Parathyroid adenoma (tissue), 2 donors: ENCODE measurements at regions not wholly inside any gene's neighbourhood (a gene's known extent, or its start where the extent isn't known, plus 50 kb on each side); places are given as distances from the start of the nearest gene placed in this dataset.

Experiments used
- H2AFZ ChIP-seq: fragments of 300-600 bp; sonication (generic); one replicate; pipeline ENCODE4 v1.7.0; 2017; ENCODE audit warnings: antibody characterized with exemption, mild to moderate bottlenecking
- H3K27ac ChIP-seq: fragments of 300-600 bp; sonication (generic); one replicate; pipeline ENCODE4 v1.7.0; 2017
- H3K27me3 ChIP-seq: fragments of 300-600 bp; sonication (generic); one replicate; pipeline ENCODE4 v1.7.0; 2017; ENCODE audit warnings: low read length; ENCODE audit not compliant: control insufficient read depth, insufficient read depth
- H3K36me3 ChIP-seq: fragments of 300-600 bp; sonication (generic); one replicate; pipeline ENCODE4 v1.7.0; 2017; ENCODE audit warnings: low read length; ENCODE audit not compliant: control insufficient read depth, insufficient read depth
- H3K4me1 ChIP-seq: fragments of 300-600 bp; sonication (generic); one replicate; pipeline ENCODE4 v1.7.0; 2017; ENCODE audit warnings: control low read depth
- H3K4me2 ChIP-seq: fragments of 300-600 bp; sonication (generic); one replicate; pipeline ENCODE4 v1.7.0; 2017; ENCODE audit warnings: low read length
- H3K4me3 ChIP-seq: fragments of 300-600 bp; sonication (generic); one replicate; pipeline ENCODE4 v1.7.0; 2017; ENCODE audit warnings: low read depth, low read length
- H3K79me2 ChIP-seq: fragments of 300-600 bp; sonication (generic); one replicate; pipeline ENCODE4 v1.7.0; 2017; ENCODE audit warnings: control low read depth
- H3K9ac ChIP-seq: fragments of 300-600 bp; sonication (generic); one replicate; pipeline ENCODE4 v1.7.0; 2017; ENCODE audit warnings: mild to moderate bottlenecking
- H3K9me3 ChIP-seq: fragments of 300-600 bp; sonication (generic); one replicate; pipeline ENCODE4 v1.7.0; 2017; ENCODE audit warnings: low read length; ENCODE audit not compliant: control insufficient read depth
- TF ChIP-seq, protein P1 (sequence below): fragments of 300-600 bp; sonication (generic); IDR thresholded peaks from one replicate; pipeline ENCODE4 v1.7.0; 2017; ENCODE audit warnings: antibody characterized with exemption, mild to moderate bottlenecking
- donor health status: primary hyperparathyroidism.

DNA sequence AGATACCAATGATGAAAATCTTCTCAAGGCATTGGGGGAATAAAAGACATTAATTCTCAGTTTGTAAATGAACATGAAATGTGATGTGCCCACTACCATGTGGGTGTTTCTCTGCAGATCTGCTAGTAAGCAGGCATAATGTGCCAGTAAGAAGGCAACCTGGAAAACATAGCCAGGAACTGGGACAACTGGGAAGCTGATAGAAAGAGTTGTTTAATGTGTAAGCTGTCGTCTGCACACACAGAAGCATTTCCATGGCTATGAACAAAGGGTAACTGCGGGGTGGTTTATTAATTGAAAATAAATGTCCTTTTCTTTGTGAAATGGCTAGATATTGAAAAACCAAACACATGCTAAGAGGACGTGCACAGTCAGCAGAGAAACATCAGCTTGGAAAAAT, 52.0 kb downstream of the ZC3H11B start:
- Histone ChIP-seq H3K9me3 (no peaks in the 10 kb centered on the region), H3K27me3 (no peaks in the 10 kb centered on the region), H3K9ac (no peak overlapping the region), H2AFZ (no peak overlapping the region), H3K4me2 (no peak overlapping the region), H3K36me3 (no peaks in the 10 kb centered on the region), H3K79me2 (no peaks in the 10 kb centered on the region), H3K4me3 (no peak overlapping the region), H3K4me1 (no peaks in the 10 kb centered on the region), H3K27ac (no peak overlapping the region)
- TF ChIP-seq, protein P1, sequence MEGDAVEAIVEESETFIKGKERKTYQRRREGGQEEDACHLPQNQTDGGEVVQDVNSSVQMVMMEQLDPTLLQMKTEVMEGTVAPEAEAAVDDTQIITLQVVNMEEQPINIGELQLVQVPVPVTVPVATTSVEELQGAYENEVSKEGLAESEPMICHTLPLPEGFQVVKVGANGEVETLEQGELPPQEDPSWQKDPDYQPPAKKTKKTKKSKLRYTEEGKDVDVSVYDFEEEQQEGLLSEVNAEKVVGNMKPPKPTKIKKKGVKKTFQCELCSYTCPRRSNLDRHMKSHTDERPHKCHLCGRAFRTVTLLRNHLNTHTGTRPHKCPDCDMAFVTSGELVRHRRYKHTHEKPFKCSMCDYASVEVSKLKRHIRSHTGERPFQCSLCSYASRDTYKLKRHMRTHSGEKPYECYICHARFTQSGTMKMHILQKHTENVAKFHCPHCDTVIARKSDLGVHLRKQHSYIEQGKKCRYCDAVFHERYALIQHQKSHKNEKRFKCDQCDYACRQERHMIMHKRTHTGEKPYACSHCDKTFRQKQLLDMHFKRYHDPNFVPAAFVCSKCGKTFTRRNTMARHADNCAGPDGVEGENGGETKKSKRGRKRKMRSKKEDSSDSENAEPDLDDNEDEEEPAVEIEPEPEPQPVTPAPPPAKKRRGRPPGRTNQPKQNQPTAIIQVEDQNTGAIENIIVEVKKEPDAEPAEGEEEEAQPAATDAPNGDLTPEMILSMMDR, result no peak

DNA sequence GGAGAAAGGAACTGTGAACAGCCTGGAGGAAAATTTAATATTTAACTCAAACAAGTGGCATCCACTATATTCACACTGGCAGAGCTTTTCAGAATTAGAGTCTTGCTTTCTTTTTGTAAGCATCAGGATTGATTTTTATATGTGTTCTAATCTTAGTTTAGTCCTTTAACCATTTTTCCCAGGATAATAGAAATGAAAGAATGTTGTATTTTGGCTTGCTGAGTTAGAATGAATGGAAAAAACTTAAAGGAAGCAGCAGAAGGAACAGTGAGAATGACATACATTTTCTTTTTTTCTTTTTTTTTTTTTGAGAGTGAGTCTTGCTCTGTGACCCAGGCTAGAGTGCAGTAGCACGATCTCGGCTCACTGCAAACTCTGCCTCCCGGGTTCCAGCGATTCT, 53.0 kb downstream of the ZC3H11B start:
- H3K9ac ChIP-seq, result no peak overlapping the region
- TF ChIP-seq, protein P1, result no peak
- no peak overlapping the region for H3K4me2 ChIP-seq
- no peak overlapping the region for H2AFZ ChIP-seq
- H3K9me3 ChIP-seq, result no peaks in the 10 kb centered on the region
- H3K27ac ChIP-seq, result no peak overlapping the region
- H3K4me1 ChIP-seq, result no peaks in the 10 kb centered on the region
- no peaks in the 10 kb centered on the region for H3K36me3 ChIP-seq
- H3K4me3 ChIP-seq, result no peak overlapping the region
- no peaks in the 10 kb centered on the region for H3K79me2 ChIP-seq
- H3K27me3 ChIP-seq, result no peaks in the 10 kb centered on the region

DNA sequence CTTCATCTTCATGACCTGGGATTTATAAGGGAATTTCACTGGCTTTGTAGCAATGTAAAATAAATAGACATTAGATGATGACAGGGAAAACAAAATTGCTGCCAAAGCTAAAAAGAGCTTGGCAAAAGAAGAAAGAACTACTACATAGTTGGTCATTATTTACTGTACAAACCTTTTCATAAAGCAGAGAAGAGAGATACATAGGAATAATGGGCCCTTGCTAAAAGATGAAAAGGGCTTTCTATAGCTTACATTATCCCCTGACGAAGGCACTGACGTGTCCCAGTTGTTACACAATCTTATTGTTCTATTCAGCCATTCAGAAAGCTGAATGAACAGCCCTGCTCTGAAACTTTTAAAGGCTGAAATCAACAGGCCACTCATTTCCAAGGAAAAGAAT, 57.1 kb downstream of the ZC3H11B start:
- Histone ChIP-seq H2AFZ (no peak overlapping the region), H3K9ac (no peak overlapping the region), H3K36me3 (no peaks in the 10 kb centered on the region), H3K4me3 (no peak overlapping the region), H3K27me3 (no peaks in the 10 kb centered on the region), H3K79me2 (no peaks in the 10 kb centered on the region), H3K27ac (no peak overlapping the region), H3K4me2 (no peak overlapping the region), H3K9me3 (no peaks in the 10 kb centered on the region), H3K4me1 (no peaks in the 10 kb centered on the region)
- TF ChIP-seq, protein P1, result no peak

DNA sequence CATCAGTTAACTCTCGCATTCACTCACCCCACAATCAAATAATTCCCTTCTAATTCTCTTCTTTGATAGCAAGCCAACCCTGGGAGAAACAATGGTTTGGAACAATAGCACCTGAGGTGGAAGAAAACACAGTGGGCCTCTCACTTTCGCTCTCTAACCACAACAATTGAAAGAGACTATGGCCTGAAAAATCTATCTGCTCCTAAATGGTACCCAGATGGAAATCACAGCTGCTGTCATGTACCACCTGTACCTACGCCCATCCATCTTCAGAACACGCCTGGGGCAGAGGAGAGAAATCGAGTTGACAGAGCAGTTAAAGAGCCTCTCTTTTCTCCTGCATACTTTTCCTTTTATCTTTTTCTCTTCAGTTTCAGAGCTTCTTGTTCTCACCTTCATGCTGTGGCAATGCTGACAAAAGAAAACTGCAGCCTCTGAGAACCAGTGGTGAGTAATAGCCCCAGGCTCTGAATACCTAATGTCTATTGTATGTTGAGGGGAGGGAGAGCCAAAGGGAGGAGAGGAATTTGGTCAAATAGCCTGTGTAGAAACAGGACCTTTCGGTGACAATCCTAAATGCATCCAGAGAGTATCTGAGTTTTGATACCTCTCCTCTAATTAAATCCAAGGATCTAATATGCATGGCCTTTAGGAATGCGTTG, 57.7 kb downstream of the ZC3H11B start:
- no peaks in the 10 kb centered on the region for H3K79me2 ChIP-seq
- H3K27ac ChIP-seq, result no peak overlapping the region
- no peak overlapping the region for H3K4me3 ChIP-seq
- no peak overlapping the region for H2AFZ ChIP-seq
- no peaks in the 10 kb centered on the region for H3K9me3 ChIP-seq
- no peaks in the 10 kb centered on the region for H3K27me3 ChIP-seq
- TF ChIP-seq, protein P1, result no peak
- no peak overlapping the region for H3K9ac ChIP-seq
- H3K4me2 ChIP-seq, result no peak overlapping the region
- no peaks in the 10 kb centered on the region for H3K36me3 ChIP-seq
- no peaks in the 10 kb centered on the region for H3K4me1 ChIP-seq

DNA sequence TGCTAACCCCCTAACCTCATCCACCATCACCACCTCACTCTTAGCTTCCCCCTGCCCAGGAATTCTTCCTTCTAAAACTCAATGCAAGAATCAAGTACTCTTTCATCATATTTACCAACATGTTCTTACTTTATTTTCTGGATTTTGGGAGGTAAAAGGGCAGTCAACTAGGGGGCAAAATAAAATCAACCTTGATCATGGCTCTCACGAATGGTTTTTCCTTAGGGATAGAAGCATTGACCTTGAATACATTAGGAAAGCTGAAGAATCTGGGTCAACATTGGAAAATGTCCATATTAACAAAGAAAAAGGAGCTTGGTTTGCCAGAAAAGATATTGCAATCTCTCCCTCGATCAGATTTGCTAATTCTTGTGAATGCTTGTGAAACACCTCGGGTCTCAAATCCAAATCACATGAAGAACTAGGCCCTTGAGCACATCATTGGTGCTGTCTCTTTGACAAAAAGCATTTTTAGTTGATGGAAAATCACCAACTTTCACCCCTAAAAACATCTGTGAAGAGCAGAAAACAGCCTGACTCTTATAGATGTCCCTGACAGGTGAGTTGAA, 58.9 kb downstream of the ZC3H11B start:
- Histone ChIP-seq H2AFZ (no peak overlapping the region), H3K79me2 (no peaks in the 10 kb centered on the region), H3K27me3 (no peaks in the 10 kb centered on the region), H3K4me3 (no peak overlapping the region), H3K4me2 (no peak overlapping the region), H3K9me3 (no peaks in the 10 kb centered on the region), H3K4me1 (no peaks in the 10 kb centered on the region), H3K36me3 (no peaks in the 10 kb centered on the region), H3K9ac (no peak overlapping the region), H3K27ac (no peak overlapping the region)
- TF ChIP-seq, protein P1, result no peak
